NCI-H2029 treated with DMSO at 0.1 percent for 48 hours (cell line): ENCODE measurements at regions not wholly inside any gene's neighbourhood (a gene's known extent, or its start where the extent isn't known, plus 50 kb on each side); places are given as distances from the start of the nearest gene placed in this dataset.
"Not testable (repeated sequence)": the region's sequence is repeated elsewhere in the genome, so short reads cannot be mapped to it uniquely, and the experiment has no call there.

Experiments
- DNase-seq: peaks from one replicate; lab custom pipeline; 2025; lab: John Stamatoyannopoulos, UW

GRCh38 chr6:92507552-92507951 is 911.8 kb downstream of the EPHA7 start:
- no peak for DNase-seq

GRCh38 chr6:92504509-92504908 is 914.9 kb downstream of the EPHA7 start:
- no peak for DNase-seq

GRCh38 chr6:92497281-92497680 is 922.1 kb downstream of the EPHA7 start:
- DNase-seq, result no peak

- DNase-seq, result no peak
These were observed 922.8 kb downstream of the EPHA7 start for GRCh38 chr6:92496527-92496926.

GRCh38 chr6:92495242-92495641 is 924.1 kb downstream of the EPHA7 start:
- no peak for DNase-seq

- DNase-seq, result no peak
These were observed 933.9 kb downstream of the EPHA7 start for GRCh38 chr6:92485487-92485886.

- no peak for DNase-seq
These were observed 939.5 kb downstream of the EPHA7 start for GRCh38 chr6:92479831-92480230.

GRCh38 chr6:92473056-92473455 is 946.3 kb downstream of the EPHA7 start:
- no peak for DNase-seq

GRCh38 chr6:92469186-92469828 is 950.1 kb downstream of the EPHA7 start:
- DNase-seq, result no peak

- no peak for DNase-seq
These were observed 951.3 kb downstream of the EPHA7 start for GRCh38 chr6:92468066-92468465.

- no peak for DNase-seq
These were observed 959.2 kb downstream of the EPHA7 start for GRCh38 chr6:92460133-92460532.

- DNase-seq, result no peak
These were observed 959.8 kb downstream of the EPHA7 start for GRCh38 chr6:92459606-92460005.

GRCh38 chr6:92446052-92446451 is 973.3 kb downstream of the EPHA7 start:
- no peak for DNase-seq

GRCh38 chr6:92433911-92434310 is 985.4 kb downstream of the EPHA7 start:
- DNase-seq, result no peak

GRCh38 chr6:92431502-92431901 is 987.9 kb downstream of the EPHA7 start:
- DNase-seq, result no peak

- no peak for DNase-seq
These were observed 990.9 kb downstream of the EPHA7 start for GRCh38 chr6:92428448-92428847.

GRCh38 chr6:92427453-92427852 is 991.9 kb downstream of the EPHA7 start:
- DNase-seq, result no peak

- DNase-seq, result no peak
These were observed 1003.7 kb downstream of the EPHA7 start for GRCh38 chr6:92415656-92416055.

GRCh38 chr6:92408350-92408749 is 1011.0 kb downstream of the EPHA7 start:
- DNase-seq, result no peak

- DNase-seq, result no peak
These were observed 1015.1 kb downstream of the EPHA7 start for GRCh38 chr6:92404281-92404680.

- DNase-seq, result no peak
These were observed 1019.4 kb downstream of the EPHA7 start for GRCh38 chr6:92399911-92400310.

- not testable (repeated sequence) for DNase-seq
These were observed 1030.7 kb downstream of the EPHA7 start for GRCh38 chr6:92388706-92389105.

GRCh38 chr6:92380803-92381601 is 1038.4 kb downstream of the EPHA7 start:
- DNase-seq, result no peak

GRCh38 chr6:92377137-92377536 is 1042.2 kb downstream of the EPHA7 start:
- no peak for DNase-seq
